Body of pancreas (tissue), 4 donors: ENCODE measurements at regions not wholly inside any gene's neighbourhood (a gene's known extent, or its start where the extent isn't known, plus 50 kb on each side); places are given as distances from the start of the nearest gene placed in this dataset.

Source experiments
- POLR2A ChIP-seq, 3 donors: fragments of 450-650 bp; IDR thresholded peaks; one replicate each; pipeline ENCODE4 v1.6.1; 2016; ENCODE audit warnings: antibody characterized with exemption in 3 of 3, mild to moderate bottlenecking in 2 of 3
- TF ChIP-seq, protein P1 (sequence below), 7 experiments: fragments of 450-650 bp in 4 of 7; fragments of 200-600 bp in 3 of 7; sonication (generic) in 3 of 7; IDR thresholded peaks; one replicate each; pipeline ENCODE4 v1.5.1; 2016 to 2019; ENCODE audit warnings: antibody characterized with exemption in 7 of 7

DNA sequence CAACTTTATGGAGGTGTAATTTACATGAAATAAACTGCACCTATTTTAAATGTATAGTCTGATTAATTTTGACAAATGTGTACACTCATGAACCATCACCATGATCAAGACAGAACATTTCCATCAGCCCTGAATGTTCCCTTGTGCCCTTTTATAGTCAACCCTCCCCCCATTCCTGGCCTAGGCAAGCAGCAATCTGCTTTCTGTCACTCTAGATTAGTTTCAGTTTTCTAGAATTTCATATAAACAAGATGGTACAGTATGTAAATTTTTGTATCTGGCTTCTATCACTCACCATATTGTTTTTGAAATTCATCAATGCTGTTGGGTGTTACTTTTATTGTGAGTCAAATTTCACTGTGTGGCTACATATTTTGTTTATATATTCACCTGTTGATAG, 234.2 kb upstream of the RPS6KA3 start:
- no peak for TF ChIP-seq POLR2A (IDR thresholded peaks at IDR 0.05)
- TF ChIP-seq, protein P1, sequence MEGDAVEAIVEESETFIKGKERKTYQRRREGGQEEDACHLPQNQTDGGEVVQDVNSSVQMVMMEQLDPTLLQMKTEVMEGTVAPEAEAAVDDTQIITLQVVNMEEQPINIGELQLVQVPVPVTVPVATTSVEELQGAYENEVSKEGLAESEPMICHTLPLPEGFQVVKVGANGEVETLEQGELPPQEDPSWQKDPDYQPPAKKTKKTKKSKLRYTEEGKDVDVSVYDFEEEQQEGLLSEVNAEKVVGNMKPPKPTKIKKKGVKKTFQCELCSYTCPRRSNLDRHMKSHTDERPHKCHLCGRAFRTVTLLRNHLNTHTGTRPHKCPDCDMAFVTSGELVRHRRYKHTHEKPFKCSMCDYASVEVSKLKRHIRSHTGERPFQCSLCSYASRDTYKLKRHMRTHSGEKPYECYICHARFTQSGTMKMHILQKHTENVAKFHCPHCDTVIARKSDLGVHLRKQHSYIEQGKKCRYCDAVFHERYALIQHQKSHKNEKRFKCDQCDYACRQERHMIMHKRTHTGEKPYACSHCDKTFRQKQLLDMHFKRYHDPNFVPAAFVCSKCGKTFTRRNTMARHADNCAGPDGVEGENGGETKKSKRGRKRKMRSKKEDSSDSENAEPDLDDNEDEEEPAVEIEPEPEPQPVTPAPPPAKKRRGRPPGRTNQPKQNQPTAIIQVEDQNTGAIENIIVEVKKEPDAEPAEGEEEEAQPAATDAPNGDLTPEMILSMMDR (IDR thresholded peaks at IDR 0.05), result no peak
